Left ventricle myocardium inferior (tissue), 1 donor: ENCODE measurements at regions not wholly inside any gene's neighbourhood (a gene's known extent, or its start where the extent isn't known, plus 50 kb on each side); places are given as distances from the start of the nearest gene placed in this dataset.

Experiments
- DNase-seq: peaks from one replicate; pipeline ENCODE4 v3.0.0-alpha.2; 2020
- H3K27ac ChIP-seq: fragments of 200-600 bp; replicated peaks from 2 replicates; pipeline ENCODE4 v1.8.0; 2021
- H3K27me3 ChIP-seq: fragments of 200-600 bp; 2 replicates; pipeline ENCODE4 v1.8.0; 2021; ENCODE audit warnings: low read depth
- H3K36me3 ChIP-seq: fragments of 200-600 bp; 2 replicates; pipeline ENCODE4 v1.8.0; 2021
- H3K4me1 ChIP-seq: fragments of 200-600 bp; 2 replicates; pipeline ENCODE4 v1.8.0; 2021
- H3K4me3 ChIP-seq: fragments of 200-600 bp; 2 replicates; pipeline ENCODE4 v1.8.0; 2021; ENCODE audit warnings: mild to moderate bottlenecking, moderate library complexity
- H3K9me3 ChIP-seq: fragments of 200-600 bp; replicated peaks from 2 replicates; pipeline ENCODE4 v1.8.0; 2021
- CTCF ChIP-seq: fragments of 200-600 bp; IDR thresholded peaks from 2 replicates; pipeline ENCODE4 v1.8.0; 2021; ENCODE audit warnings: antibody characterized with exemption, mild to moderate bottlenecking, borderline replicate concordance
- intact Hi-C: fragments of 100-400 bp; cut with micrococcal nuclease; formaldehyde crosslinking; loops from one replicate; pipeline ENCODE4 v1.11.0; 2022
- donor health status: DM: no; HTN: yes; CAD: no; lungs with severe emphysema.

GRCh38 chr5:119930490-119930889 lies 301.1 kb downstream of the FAM170A start:
- H3K36me3 ChIP-seq = no peaks in the 10 kb centered on the region
- intact Hi-C loops = no loop called here
- peaks cover 4% of the 10 kb centered on the region for H3K9me3 ChIP-seq
- no peaks in the 10 kb centered on the region for H3K27me3 ChIP-seq
- no peaks in the 10 kb centered on the region for H3K4me1 ChIP-seq
- no peak for TF ChIP-seq CTCF
- H3K27ac ChIP-seq = no peak overlapping the region
- no peak for DNase-seq
- no peak overlapping the region for H3K4me3 ChIP-seq

GRCh38 chr5:119943148-119943547 lies 313.8 kb downstream of the FAM170A start:
- no peak for DNase-seq
- intact Hi-C loops = loop anchor here (5.0 kb wide), 2 partner anchors 514 to 859 kb away; no protein-coding TSS in a partner anchor
- H3K27ac ChIP-seq = no peak overlapping the region
- no peaks in the 10 kb centered on the region for H3K4me1 ChIP-seq
- no peak overlapping the region for H3K4me3 ChIP-seq
- peak; percentile 51 for TF ChIP-seq CTCF
- H3K9me3 ChIP-seq = peaks cover 3% of the 10 kb centered on the region
- no peaks in the 10 kb centered on the region for H3K27me3 ChIP-seq
- no peaks in the 10 kb centered on the region for H3K36me3 ChIP-seq

GRCh38 chr5:119945691-119946090 lies 316.3 kb downstream of the FAM170A start:
- H3K4me1 ChIP-seq = no peaks in the 10 kb centered on the region
- H3K27ac ChIP-seq = no peak overlapping the region
- no peak overlapping the region for H3K4me3 ChIP-seq
- TF ChIP-seq CTCF = no peak
- no peaks in the 10 kb centered on the region for H3K27me3 ChIP-seq
- no peaks in the 10 kb centered on the region for H3K9me3 ChIP-seq
- intact Hi-C loops = no loop called here
- no peaks in the 10 kb centered on the region for H3K36me3 ChIP-seq
- DNase-seq = no peak

- intact Hi-C loops = no loop called here
- no peaks in the 10 kb centered on the region for H3K36me3 ChIP-seq
- no peaks in the 10 kb centered on the region for H3K4me1 ChIP-seq
Observed at GRCh38 chr5:119948162-119948561, 318.8 kb downstream of the FAM170A start.

GRCh38 chr5:119949426-119949999 lies 320.2 kb downstream of the FAM170A start:
- no peaks in the 10 kb centered on the region for H3K9me3 ChIP-seq
- intact Hi-C loops = no loop called here
- H3K4me3 ChIP-seq = no peak overlapping the region
- DNase-seq = no peak
- H3K27me3 ChIP-seq = no peaks in the 10 kb centered on the region
- TF ChIP-seq CTCF = no peak
- no peak overlapping the region for H3K27ac ChIP-seq
- no peaks in the 10 kb centered on the region for H3K4me1 ChIP-seq
- no peaks in the 10 kb centered on the region for H3K36me3 ChIP-seq

More at GRCh38 chr5:119948162-119948561, 318.8 kb downstream of the FAM170A start:
- H3K27ac ChIP-seq = no peak overlapping the region
- H3K4me3 ChIP-seq = no peak overlapping the region
- no peaks in the 10 kb centered on the region for H3K9me3 ChIP-seq
- DNase-seq = no peak
- TF ChIP-seq CTCF = no peak
- H3K27me3 ChIP-seq = no peaks in the 10 kb centered on the region
